Psoas muscle (tissue), 7 donors: ENCODE measurements at regions not wholly inside any gene's neighbourhood (a gene's known extent, or its start where the extent isn't known, plus 50 kb on each side); places are given as distances from the start of the nearest gene placed in this dataset.

Experiments used
- ATAC-seq, 4 donors: fragments of 200-7000 bp; cut with Tn5 transposase; one replicate each; pipeline ENCODE4 v1.9.1; 2020; ENCODE audit warnings: moderate library complexity in 3 of 4, mild to moderate bottlenecking in 2 of 4
- DNase-seq, 2 donors: peaks; one replicate each; pipeline ENCODE4 v3.0.0-alpha.2; 2020
- H3K27ac ChIP-seq: fragments of 200-600 bp; one replicate; pipeline ENCODE4 v1.8.0; 2022
- H3K27me3 ChIP-seq, 3 donors: fragments of 200-600 bp in 1 of 3; one replicate each; pipeline versions ENCODE4 v1.6.1 to v1.8.0; 2013 to 2022; ENCODE audit warnings: low read length in 2 of 3, mild to moderate bottlenecking in 2 of 3, moderate library complexity in 1 of 3; ENCODE audit not compliant: insufficient read depth in 3 of 3
- H3K36me3 ChIP-seq, 2 donors: fragments of 200-600 bp in 1 of 2; one replicate each; pipeline versions ENCODE4 v1.6.1 to v1.8.0; 2013 to 2022; ENCODE audit warnings: low read depth in 1 of 2, mild to moderate bottlenecking in 1 of 2, moderate library complexity in 1 of 2; ENCODE audit not compliant: insufficient read depth in 1 of 2
- H3K4me1 ChIP-seq: fragments of 200-600 bp; one replicate; pipeline ENCODE4 v1.8.0; 2022
- H3K4me3 ChIP-seq: fragments of 200-600 bp; one replicate; pipeline ENCODE4 v1.8.0; 2022; ENCODE audit warnings: mild to moderate bottlenecking
- H3K9me3 ChIP-seq: fragments of 200-600 bp; one replicate; pipeline ENCODE4 v1.8.0; 2022
- CTCF ChIP-seq: fragments of 200-600 bp; IDR thresholded peaks from one replicate; pipeline ENCODE4 v1.8.0; 2022; ENCODE audit warnings: antibody characterized with exemption
- WGBS, 3 donors: extraction: QIAGEN DNeasy Blood & Tissue Kit; methylation state at CpG; one replicate each; pipeline versions ENCODE4 v1.1.6 to v1.1.7; 2013; 5-methylcytosine and 5-hydroxymethylcytosine counted together
- intact Hi-C, 2 donors: fragments of 100-400 bp; cut with DNase I; formaldehyde crosslinking; loops; one replicate each; pipeline versions ENCODE4 v1.11.0 to v1.14.2; 2022
- donor health status: healthy with polysubstance abuse.
- donor health status: DM: no; HTN: no; CAD: no; lungs with moderate emphysema.
- donor health status: Bipolar disorder and iron deficiency.
- donor health status: healthy.
- donor health status: DM: yes; HTN: yes; CAD: no.
- donor health status: DM: no; HTN: no; CAD: no.
- donor health status: DM: yes; HTN: yes; CAD: no.

- Histone ChIP-seq H3K4me1 (no peaks in the 10 kb centered on the region), H3K9me3 (no peaks in the 10 kb centered on the region), H3K27me3 (no peaks in the 10 kb centered on the region), H3K4me3 (no peak overlapping the region), H3K27ac (no peak overlapping the region), H3K36me3 (no peaks in the 10 kb centered on the region)
- DNase-seq (no peak), ATAC-seq (no peak)
- intact Hi-C loops = no loop called here
- WGBS, 3 donors = 73 to 74% (median 73%) methylated on average over 7 of the region's 7 CpGs
- no peak for TF ChIP-seq CTCF
Measured at GRCh38 chr5:6222121-6222520, 156.2 kb downstream of the MED10 start.

- intact Hi-C loops = no loop called here
- H3K4me3 ChIP-seq = no peak overlapping the region
- H3K27ac ChIP-seq = no peak overlapping the region
- DNase-seq (no peak), ATAC-seq (no peak)
- TF ChIP-seq CTCF = no peak
- H3K9me3 ChIP-seq = no peaks in the 10 kb centered on the region
- WGBS, 3 donors = 84 to 92% (median 89%) methylated on average over 6 of the region's 6 CpGs
- no peaks in the 10 kb centered on the region for H3K27me3 ChIP-seq
- no peaks in the 10 kb centered on the region for H3K36me3 ChIP-seq
- H3K4me1 ChIP-seq = no peaks in the 10 kb centered on the region
Measured at GRCh38 chr5:6221141-6221626, 157.2 kb downstream of the MED10 start.

GRCh38 chr5:6220346-6221088 lies 157.8 kb downstream of the MED10 start:
- WGBS, 3 donors = 33 to 50% (median 34%) methylated on average over 15 of the region's 15 CpGs
- H3K4me3 ChIP-seq = no peak overlapping the region
- DNase-seq (no peak), ATAC-seq (no peak)
- H3K4me1 ChIP-seq = no peaks in the 10 kb centered on the region
- no peak overlapping the region for H3K27ac ChIP-seq
- no peak for TF ChIP-seq CTCF
- no peaks in the 10 kb centered on the region for H3K9me3 ChIP-seq
- no peaks in the 10 kb centered on the region for H3K27me3 ChIP-seq
- intact Hi-C loops = no loop called here
- H3K36me3 ChIP-seq = no peaks in the 10 kb centered on the region

- Histone ChIP-seq H3K36me3 (no peaks in the 10 kb centered on the region), H3K4me1 (no peaks in the 10 kb centered on the region), H3K27me3 (no peaks in the 10 kb centered on the region), H3K27ac (no peak overlapping the region), H3K9me3 (no peaks in the 10 kb centered on the region), H3K4me3 (no peak overlapping the region)
- DNase-seq = no peak
- WGBS, 3 donors = 68 to 72% (median 69%) methylated on average over 6 of the region's 6 CpGs
- no peak for ATAC-seq
- intact Hi-C loops = no loop called here
- no peak for TF ChIP-seq CTCF
Measured at GRCh38 chr5:6218517-6218916, 159.8 kb downstream of the MED10 start.

- no peak for TF ChIP-seq CTCF
- intact Hi-C loops = no loop called here
- Histone ChIP-seq H3K4me1 (no peaks in the 10 kb centered on the region), H3K9me3 (no peaks in the 10 kb centered on the region), H3K4me3 (no peak overlapping the region), H3K27ac (no peak overlapping the region), H3K27me3 (no peaks in the 10 kb centered on the region), H3K36me3 (no peaks in the 10 kb centered on the region)
- 78 to 89% (median 82%) methylated on average over 7 of the region's 7 CpGs for WGBS, 3 donors
- no peak for ATAC-seq
- no peak for DNase-seq
Measured at GRCh38 chr5:6218116-6218515, 160.2 kb downstream of the MED10 start.
